ENCODE measurements at regions not wholly inside any gene's neighbourhood (a gene's known extent, or its start where the extent isn't known, plus 50 kb on each side); places are given as distances from the start of the nearest gene placed in this dataset.

DNA sequence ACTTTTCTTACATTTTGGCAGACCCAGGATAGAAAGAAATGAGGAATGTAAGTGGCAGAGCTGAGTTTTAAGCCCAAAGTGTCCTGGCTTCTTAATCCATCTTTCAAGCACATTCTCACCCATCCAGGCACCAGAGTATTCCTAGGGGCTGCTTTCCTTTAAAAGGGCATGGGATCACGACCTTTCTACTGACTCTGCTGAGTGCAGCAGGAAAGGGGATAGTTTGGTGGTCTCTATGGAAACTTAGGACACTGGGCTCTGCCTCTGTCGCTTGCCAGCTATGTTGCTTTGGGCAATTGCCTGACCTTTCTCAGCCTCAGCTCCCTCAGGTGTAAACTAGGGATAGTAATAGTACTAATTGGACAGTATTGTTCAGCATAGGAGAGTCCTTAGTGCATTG, 458.4 kb downstream of the PDCD6IP start:
- intact Hi-C loops (cut with micrococcal nuclease; ENCODE audit: unreplicated experiment): loop anchor here (10.0 kb wide), 1 partner anchor 272 kb away; no protein-coding TSS in a partner anchor
- no peaks in the 10 kb centered on the region for H3K27me3 ChIP-seq (replicated peaks; ENCODE audit: control insufficient read depth, insufficient read depth, low read length)
- no TSS peak for BruUV-seq (replicated peaks)
- no peaks in the 10 kb centered on the region for H3K36me3 ChIP-seq (ENCODE audit: control insufficient read depth, insufficient read depth, low read length)
- POLR2A ChIA-PET: no interaction called here
- Mint-ChIP-seq H3K4me1 (ENCODE audit: low read depth, unreplicated experiment) (peaks cover 7% of the 10 kb centered on the region), H3K27ac (ENCODE audit: unreplicated experiment) (no peak overlapping the region), H3K27me3 (ENCODE audit: insufficient read depth, unreplicated experiment) (peaks cover 4% of the 10 kb centered on the region), H3K36me3 (ENCODE audit: insufficient read depth, unreplicated experiment) (no peaks in the 10 kb centered on the region), H3K9me3 (ENCODE audit: unreplicated experiment) (no peaks in the 10 kb centered on the region), H3K4me3 (ENCODE audit: unreplicated experiment) (no peak overlapping the region)
- DNase-seq: no peak
- CTCF ChIA-PET: no interaction called here
- H3K4me3 ChIP-seq (ENCODE audit: low read depth, low read length): no peak overlapping the region
- H3K9me3 ChIP-seq: no peaks in the 10 kb centered on the region
- TF ChIP-seq, protein P1, sequence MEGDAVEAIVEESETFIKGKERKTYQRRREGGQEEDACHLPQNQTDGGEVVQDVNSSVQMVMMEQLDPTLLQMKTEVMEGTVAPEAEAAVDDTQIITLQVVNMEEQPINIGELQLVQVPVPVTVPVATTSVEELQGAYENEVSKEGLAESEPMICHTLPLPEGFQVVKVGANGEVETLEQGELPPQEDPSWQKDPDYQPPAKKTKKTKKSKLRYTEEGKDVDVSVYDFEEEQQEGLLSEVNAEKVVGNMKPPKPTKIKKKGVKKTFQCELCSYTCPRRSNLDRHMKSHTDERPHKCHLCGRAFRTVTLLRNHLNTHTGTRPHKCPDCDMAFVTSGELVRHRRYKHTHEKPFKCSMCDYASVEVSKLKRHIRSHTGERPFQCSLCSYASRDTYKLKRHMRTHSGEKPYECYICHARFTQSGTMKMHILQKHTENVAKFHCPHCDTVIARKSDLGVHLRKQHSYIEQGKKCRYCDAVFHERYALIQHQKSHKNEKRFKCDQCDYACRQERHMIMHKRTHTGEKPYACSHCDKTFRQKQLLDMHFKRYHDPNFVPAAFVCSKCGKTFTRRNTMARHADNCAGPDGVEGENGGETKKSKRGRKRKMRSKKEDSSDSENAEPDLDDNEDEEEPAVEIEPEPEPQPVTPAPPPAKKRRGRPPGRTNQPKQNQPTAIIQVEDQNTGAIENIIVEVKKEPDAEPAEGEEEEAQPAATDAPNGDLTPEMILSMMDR (IDR thresholded peaks at IDR 0.05; ENCODE audit: insufficient read depth in 1 of 2, low read depth in 1 of 2, low read length in 1 of 2, severe bottlenecking in 1 of 2, unreplicated experiment in 1 of 2): no peak
- no peaks in the 10 kb centered on the region for H3K4me1 ChIP-seq

DNA sequence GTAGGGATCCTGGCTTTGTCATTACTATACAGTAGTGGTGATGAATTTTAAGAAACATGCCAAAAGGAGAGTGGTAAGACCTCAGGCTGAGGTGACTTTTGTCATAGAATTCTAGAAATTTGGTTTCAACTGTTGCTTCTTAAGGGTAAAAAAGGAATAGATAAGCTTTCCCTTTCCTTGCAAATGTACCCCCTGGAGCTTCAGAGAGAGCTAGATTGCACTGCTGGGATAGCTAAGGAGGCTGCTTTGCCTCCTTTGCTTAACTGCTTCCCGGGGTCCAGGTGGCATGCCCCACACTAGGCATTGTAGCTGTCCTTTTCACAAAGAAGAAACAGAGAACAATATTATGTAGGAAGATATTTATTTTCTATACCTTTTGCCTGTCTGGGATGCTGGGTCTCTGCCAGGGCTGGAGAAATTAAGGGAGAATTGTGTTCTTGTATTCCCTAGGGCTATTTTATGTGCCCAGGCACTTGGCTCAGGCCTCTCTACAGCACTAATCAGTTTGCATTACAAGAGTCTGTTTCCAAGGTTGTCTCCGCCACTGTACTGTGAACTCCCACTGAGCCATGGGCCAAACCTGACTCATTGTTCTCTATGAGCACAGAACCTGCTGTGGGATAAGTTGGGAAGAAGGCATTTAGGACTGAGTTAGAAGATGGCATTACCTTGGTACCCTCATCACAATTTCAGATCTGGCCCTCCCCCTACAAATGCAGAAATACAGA, 460.0 kb downstream of the PDCD6IP start:
- peaks cover 4% of the 10 kb centered on the region for H3K27me3 Mint-ChIP-seq (ENCODE audit: insufficient read depth, unreplicated experiment)
- H3K4me3 ChIP-seq (ENCODE audit: low read depth, low read length): no peak overlapping the region
- peaks cover 7% of the 10 kb centered on the region for H3K4me1 Mint-ChIP-seq (ENCODE audit: low read depth, unreplicated experiment)
- no peaks in the 10 kb centered on the region for H3K27me3 ChIP-seq (replicated peaks; ENCODE audit: control insufficient read depth, insufficient read depth, low read length)
- POLR2A ChIA-PET: no interaction called here
- no peaks in the 10 kb centered on the region for H3K9me3 ChIP-seq
- H3K4me3 Mint-ChIP-seq (ENCODE audit: unreplicated experiment): no peak overlapping the region
- H3K27ac Mint-ChIP-seq (ENCODE audit: unreplicated experiment): no peak overlapping the region
- BruUV-seq (replicated peaks): no TSS peak
- H3K36me3 Mint-ChIP-seq (ENCODE audit: insufficient read depth, unreplicated experiment): no peaks in the 10 kb centered on the region
- CTCF ChIA-PET: no interaction called here
- intact Hi-C loops (cut with micrococcal nuclease; ENCODE audit: unreplicated experiment): loop anchor here (10.0 kb wide), 1 partner anchor 274 kb away; no protein-coding TSS in a partner anchor
- no peaks in the 10 kb centered on the region for H3K4me1 ChIP-seq
- H3K36me3 ChIP-seq (ENCODE audit: control insufficient read depth, insufficient read depth, low read length): no peaks in the 10 kb centered on the region
- TF ChIP-seq, protein P1 (IDR thresholded peaks at IDR 0.05; ENCODE audit: insufficient read depth in 1 of 2, low read depth in 1 of 2, low read length in 1 of 2, severe bottlenecking in 1 of 2, unreplicated experiment in 1 of 2): no peak
- H3K9me3 Mint-ChIP-seq (ENCODE audit: unreplicated experiment): no peaks in the 10 kb centered on the region
- no peak for DNase-seq

- Mint-ChIP-seq H3K27ac (ENCODE audit: unreplicated experiment) (no peak overlapping the region), H3K4me1 (ENCODE audit: low read depth, unreplicated experiment) (peaks cover 7% of the 10 kb centered on the region), H3K36me3 (ENCODE audit: insufficient read depth, unreplicated experiment) (no peaks in the 10 kb centered on the region), H3K9me3 (ENCODE audit: unreplicated experiment) (no peaks in the 10 kb centered on the region), H3K4me3 (ENCODE audit: unreplicated experiment) (no peak overlapping the region), H3K27me3 (ENCODE audit: insufficient read depth, unreplicated experiment) (peaks cover 4% of the 10 kb centered on the region)
- H3K27me3 ChIP-seq (replicated peaks; ENCODE audit: control insufficient read depth, insufficient read depth, low read length): no peaks in the 10 kb centered on the region
- peak; percentile 45 to 63 for DNase-seq
- no peak overlapping the region for H3K4me3 ChIP-seq (ENCODE audit: low read depth, low read length)
- intact Hi-C loops (cut with micrococcal nuclease; ENCODE audit: unreplicated experiment): loop anchor here (1.0 to 10.0 kb wide), 2 partner anchors 124 to 424 kb away; no protein-coding TSS in a partner anchor
- H3K4me1 ChIP-seq: no peaks in the 10 kb centered on the region
- H3K36me3 ChIP-seq (ENCODE audit: control insufficient read depth, insufficient read depth, low read length): no peaks in the 10 kb centered on the region
- ChIA-PET CTCF (interaction anchor here (0.7 to 2.4 kb wide), 8 partner anchors 9 to 427 kb away, joined by 3 to 46 read pairs (median 5); no protein-coding TSS in a partner anchor), POLR2A (no interaction called here)
- no peaks in the 10 kb centered on the region for H3K9me3 ChIP-seq
- TF ChIP-seq, protein P1 (IDR thresholded peaks at IDR 0.05; ENCODE audit: insufficient read depth in 1 of 2, low read depth in 1 of 2, low read length in 1 of 2, severe bottlenecking in 1 of 2, unreplicated experiment in 1 of 2): peak; percentile 51 to 74
- no TSS peak for BruUV-seq (replicated peaks)
Observed at GRCh38 chr3:34260271-34261000, 462.0 kb downstream of the PDCD6IP start.

Measured in Caco-2 (cell line).